ENCODE measurements at regions not wholly inside any gene's neighbourhood (a gene's known extent, or its start where the extent isn't known, plus 50 kb on each side); places are given as distances from the start of the nearest gene placed in this dataset.

DNA sequence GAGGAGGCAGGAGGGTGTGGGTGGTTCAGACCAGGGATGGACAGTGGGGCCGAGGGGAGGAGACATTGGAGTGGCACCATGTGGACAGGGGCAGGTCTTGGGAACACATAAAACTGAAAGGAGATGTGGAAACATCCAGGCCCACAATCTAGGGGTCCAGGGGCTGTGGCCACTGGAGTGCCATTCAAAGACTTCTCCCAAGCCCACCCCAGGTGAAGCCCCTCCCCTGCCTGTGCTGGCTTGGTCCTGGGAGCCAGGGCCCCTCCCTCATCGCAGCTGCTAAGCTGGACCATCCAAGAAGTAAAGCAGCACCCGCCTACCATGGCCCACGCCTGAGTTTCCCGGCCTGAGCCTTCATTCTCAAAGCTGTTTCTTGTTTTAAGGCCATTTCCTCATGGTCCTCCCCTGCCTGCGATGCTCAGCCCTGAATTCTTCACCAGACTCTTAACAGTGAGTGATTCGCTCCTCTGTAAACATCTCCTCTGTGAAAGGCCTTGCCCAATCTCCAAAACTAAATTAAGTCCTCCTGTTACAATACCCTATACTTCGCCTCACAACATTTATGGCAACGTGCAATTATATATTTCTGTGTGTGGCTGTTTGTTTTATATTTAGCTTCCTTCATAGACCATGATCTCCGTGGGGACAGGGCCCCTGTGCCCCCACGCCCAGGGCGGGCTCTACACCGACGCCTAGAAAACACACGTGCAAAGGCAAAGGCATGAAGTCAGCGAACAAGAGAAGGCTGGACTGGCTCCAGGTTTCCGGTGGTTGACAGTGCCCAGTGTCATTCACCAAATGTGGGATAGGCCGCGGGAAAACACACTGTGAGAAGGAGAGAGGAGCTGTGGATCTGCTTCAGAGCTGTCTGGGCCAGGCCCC lies 267.8 kb downstream of the ERMARD start:
- TF ChIP-seq, protein P1, sequence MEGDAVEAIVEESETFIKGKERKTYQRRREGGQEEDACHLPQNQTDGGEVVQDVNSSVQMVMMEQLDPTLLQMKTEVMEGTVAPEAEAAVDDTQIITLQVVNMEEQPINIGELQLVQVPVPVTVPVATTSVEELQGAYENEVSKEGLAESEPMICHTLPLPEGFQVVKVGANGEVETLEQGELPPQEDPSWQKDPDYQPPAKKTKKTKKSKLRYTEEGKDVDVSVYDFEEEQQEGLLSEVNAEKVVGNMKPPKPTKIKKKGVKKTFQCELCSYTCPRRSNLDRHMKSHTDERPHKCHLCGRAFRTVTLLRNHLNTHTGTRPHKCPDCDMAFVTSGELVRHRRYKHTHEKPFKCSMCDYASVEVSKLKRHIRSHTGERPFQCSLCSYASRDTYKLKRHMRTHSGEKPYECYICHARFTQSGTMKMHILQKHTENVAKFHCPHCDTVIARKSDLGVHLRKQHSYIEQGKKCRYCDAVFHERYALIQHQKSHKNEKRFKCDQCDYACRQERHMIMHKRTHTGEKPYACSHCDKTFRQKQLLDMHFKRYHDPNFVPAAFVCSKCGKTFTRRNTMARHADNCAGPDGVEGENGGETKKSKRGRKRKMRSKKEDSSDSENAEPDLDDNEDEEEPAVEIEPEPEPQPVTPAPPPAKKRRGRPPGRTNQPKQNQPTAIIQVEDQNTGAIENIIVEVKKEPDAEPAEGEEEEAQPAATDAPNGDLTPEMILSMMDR (IDR thresholded peaks at IDR 0.05) = no peak
- no peak for TF ChIP-seq POLR2A (IDR thresholded peaks at IDR 0.05)

Measured in testis (tissue), 2 donors.